ENCODE measurements at regions not wholly inside any gene's neighbourhood (a gene's known extent, or its start where the extent isn't known, plus 50 kb on each side); places are given as distances from the start of the nearest gene placed in this dataset.
"Not testable (repeated sequence)": the region's sequence is repeated elsewhere in the genome, so short reads cannot be mapped to it uniquely, and the experiment has no call there.

- no CpG with 5 or more reads among the region's 2 CpGs for WGBS (ENCODE audit: low lambda C conversion rate)
- POLR2A ChIA-PET, CTCF ChIA-PET: not testable (repeated sequence)
Measured at GRCh38 chr5:176018598-176018997, 50.5 kb upstream of the THOC3 start.

GRCh38 chr5:176020852-176021251 lies 52.7 kb upstream of the THOC3 start:
- H2AFZ ChIP-seq (ENCODE audit: low read depth); H3K4me3 ChIP-seq (ENCODE audit: low read depth in 2 of 2, low read length in 1 of 2); H3K4me2 ChIP-seq; H3K4me1 ChIP-seq (ENCODE audit: control insufficient read depth in 1 of 2, insufficient read depth in 2 of 2, low read depth in 1 of 2, low read length in 1 of 2); H3K9me2 ChIP-seq; H4K20me1 ChIP-seq (ENCODE audit: insufficient read depth); POLR2A ChIA-PET; H3K27me3 ChIP-seq (ENCODE audit: insufficient read depth); H3F3A ChIP-seq (replicated peaks; ENCODE audit: insufficient read depth); H3K9me3 ChIP-seq; H3K27ac ChIP-seq (ENCODE audit: low read depth in 2 of 2, low read length in 1 of 2); H3K36me3 ChIP-seq (replicated peaks in 1 of 2; ENCODE audit: control insufficient read depth in 1 of 2, insufficient read depth in 2 of 2, low read length in 1 of 2); H3K79me2 ChIP-seq (ENCODE audit: insufficient read depth); CTCF ChIA-PET; DNase-seq; H3K9ac ChIP-seq: not testable (repeated sequence)
- 0% methylated on average over 1 of the region's 4 CpGs for WGBS (ENCODE audit: low lambda C conversion rate)

More at GRCh38 chr5:176018598-176018997, 50.5 kb upstream of the THOC3 start:
- H3K9ac ChIP-seq; H4K20me1 ChIP-seq (ENCODE audit: insufficient read depth); H3K9me3 ChIP-seq; H3K27ac ChIP-seq (ENCODE audit: low read depth in 2 of 2, low read length in 1 of 2); DNase-seq; H3K36me3 ChIP-seq (replicated peaks in 1 of 2; ENCODE audit: control insufficient read depth in 1 of 2, insufficient read depth in 2 of 2, low read length in 1 of 2); H3K9me2 ChIP-seq; H3K79me2 ChIP-seq (ENCODE audit: insufficient read depth); H3K4me1 ChIP-seq (ENCODE audit: control insufficient read depth in 1 of 2, insufficient read depth in 2 of 2, low read depth in 1 of 2, low read length in 1 of 2); H3K27me3 ChIP-seq (ENCODE audit: insufficient read depth); H3K4me3 ChIP-seq (ENCODE audit: low read depth in 2 of 2, low read length in 1 of 2); H3F3A ChIP-seq (replicated peaks; ENCODE audit: insufficient read depth); H2AFZ ChIP-seq (ENCODE audit: low read depth); H3K4me2 ChIP-seq: not testable (repeated sequence)

- H3K9ac ChIP-seq; H3K27me3 ChIP-seq (ENCODE audit: insufficient read depth); H3K9me3 ChIP-seq; H4K20me1 ChIP-seq (ENCODE audit: insufficient read depth); H3K79me2 ChIP-seq (ENCODE audit: insufficient read depth); H3K9me2 ChIP-seq; H3F3A ChIP-seq (replicated peaks; ENCODE audit: insufficient read depth); H3K4me3 ChIP-seq (ENCODE audit: low read depth in 2 of 2, low read length in 1 of 2); POLR2A ChIA-PET; H3K36me3 ChIP-seq (replicated peaks in 1 of 2; ENCODE audit: control insufficient read depth in 1 of 2, insufficient read depth in 2 of 2, low read length in 1 of 2); H3K4me1 ChIP-seq (ENCODE audit: control insufficient read depth in 1 of 2, insufficient read depth in 2 of 2, low read depth in 1 of 2, low read length in 1 of 2); H3K4me2 ChIP-seq; CTCF ChIA-PET; H2AFZ ChIP-seq (ENCODE audit: low read depth); H3K27ac ChIP-seq (ENCODE audit: low read depth in 2 of 2, low read length in 1 of 2); DNase-seq: not testable (repeated sequence)
- WGBS (ENCODE audit: low lambda C conversion rate): 51% methylated on average over 4 of the region's 5 CpGs
Measured at GRCh38 chr5:176023535-176023934, 55.4 kb upstream of the THOC3 start.

DNA sequence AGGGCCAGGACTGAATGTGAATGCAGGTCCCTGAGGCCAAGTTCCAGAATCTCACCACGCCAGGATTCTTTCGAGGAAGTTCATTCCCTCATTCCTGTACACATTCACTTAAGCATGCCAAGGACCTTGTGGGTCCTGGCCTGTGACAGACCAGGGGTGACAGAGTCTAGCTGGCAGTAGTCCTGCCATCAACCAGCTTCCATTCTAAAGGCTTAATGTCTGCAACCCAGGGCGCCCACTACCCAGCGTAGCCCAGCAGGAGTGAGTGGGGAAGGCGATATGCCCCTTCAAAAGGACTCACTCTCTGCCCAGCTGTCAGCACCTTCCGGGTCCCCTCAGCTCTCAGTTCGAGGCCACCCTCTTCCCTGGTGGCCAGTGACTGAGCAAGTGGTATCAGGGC lies 61.3 kb upstream of the THOC3 start:
- H3K27ac ChIP-seq (ENCODE audit: low read depth in 2 of 2, low read length in 1 of 2); H3F3A ChIP-seq (replicated peaks; ENCODE audit: insufficient read depth); CTCF ChIA-PET; H3K27me3 ChIP-seq (ENCODE audit: insufficient read depth); H3K9me3 ChIP-seq; H3K9ac ChIP-seq; H2AFZ ChIP-seq (ENCODE audit: low read depth); H3K4me3 ChIP-seq (ENCODE audit: low read depth in 2 of 2, low read length in 1 of 2); POLR2A ChIA-PET; DNase-seq; H3K36me3 ChIP-seq (replicated peaks in 1 of 2; ENCODE audit: control insufficient read depth in 1 of 2, insufficient read depth in 2 of 2, low read length in 1 of 2); H3K79me2 ChIP-seq (ENCODE audit: insufficient read depth); H4K20me1 ChIP-seq (ENCODE audit: insufficient read depth); H3K4me2 ChIP-seq; H3K4me1 ChIP-seq (ENCODE audit: control insufficient read depth in 1 of 2, insufficient read depth in 2 of 2, low read depth in 1 of 2, low read length in 1 of 2); H3K9me2 ChIP-seq: not testable (repeated sequence)
- 64% methylated on average over 3 of the region's 7 CpGs for WGBS (ENCODE audit: low lambda C conversion rate)

GRCh38 chr5:176030361-176031117 lies 62.4 kb upstream of the THOC3 start:
- H2AFZ ChIP-seq (ENCODE audit: low read depth); H3K27me3 ChIP-seq (ENCODE audit: insufficient read depth); CTCF ChIA-PET; H3K9ac ChIP-seq; H3K79me2 ChIP-seq (ENCODE audit: insufficient read depth); H4K20me1 ChIP-seq (ENCODE audit: insufficient read depth); H3K4me1 ChIP-seq (ENCODE audit: control insufficient read depth in 1 of 2, insufficient read depth in 2 of 2, low read depth in 1 of 2, low read length in 1 of 2); H3K36me3 ChIP-seq (replicated peaks in 1 of 2; ENCODE audit: control insufficient read depth in 1 of 2, insufficient read depth in 2 of 2, low read length in 1 of 2); H3K9me2 ChIP-seq; H3K27ac ChIP-seq (ENCODE audit: low read depth in 2 of 2, low read length in 1 of 2); H3K9me3 ChIP-seq; H3K4me2 ChIP-seq; POLR2A ChIA-PET; DNase-seq; H3K4me3 ChIP-seq (ENCODE audit: low read depth in 2 of 2, low read length in 1 of 2); H3F3A ChIP-seq (replicated peaks; ENCODE audit: insufficient read depth): not testable (repeated sequence)
- 24% methylated on average over 4 of the region's 6 CpGs for WGBS (ENCODE audit: low lambda C conversion rate)

GRCh38 chr5:176031118-176031510 lies 63.0 kb upstream of the THOC3 start:
- DNase-seq; H3K9ac ChIP-seq; H4K20me1 ChIP-seq (ENCODE audit: insufficient read depth); H3K27ac ChIP-seq (ENCODE audit: low read depth in 2 of 2, low read length in 1 of 2); H2AFZ ChIP-seq (ENCODE audit: low read depth); H3K4me1 ChIP-seq (ENCODE audit: control insufficient read depth in 1 of 2, insufficient read depth in 2 of 2, low read depth in 1 of 2, low read length in 1 of 2); H3F3A ChIP-seq (replicated peaks; ENCODE audit: insufficient read depth); H3K27me3 ChIP-seq (ENCODE audit: insufficient read depth); H3K4me3 ChIP-seq (ENCODE audit: low read depth in 2 of 2, low read length in 1 of 2); H3K79me2 ChIP-seq (ENCODE audit: insufficient read depth); CTCF ChIA-PET; H3K9me3 ChIP-seq; H3K9me2 ChIP-seq; POLR2A ChIA-PET; H3K36me3 ChIP-seq (replicated peaks in 1 of 2; ENCODE audit: control insufficient read depth in 1 of 2, insufficient read depth in 2 of 2, low read length in 1 of 2); H3K4me2 ChIP-seq: not testable (repeated sequence)
- no CpG with 5 or more reads among the region's 3 CpGs for WGBS (ENCODE audit: low lambda C conversion rate)

DNA sequence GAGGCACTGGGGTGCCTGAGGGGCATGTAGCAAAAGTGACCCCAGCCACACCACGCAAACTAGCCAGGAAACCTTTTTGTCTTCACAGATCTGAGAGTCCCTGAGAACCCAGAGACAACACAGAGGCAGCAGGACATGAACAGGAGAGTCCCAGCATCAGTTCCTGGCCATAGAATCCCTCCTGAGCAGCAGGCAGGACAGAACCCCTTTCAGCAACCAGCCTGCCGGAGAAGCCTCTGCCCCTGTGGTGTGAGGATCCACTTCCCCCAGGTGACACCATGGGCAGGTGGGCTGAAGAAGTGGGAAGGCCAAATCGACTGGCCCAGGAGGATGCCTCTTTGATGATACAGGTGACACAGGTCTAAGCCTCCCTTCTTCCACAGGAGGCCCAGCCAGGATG lies 65.1 kb upstream of the THOC3 start:
- CTCF ChIA-PET; H3K36me3 ChIP-seq (replicated peaks in 1 of 2; ENCODE audit: control insufficient read depth in 1 of 2, insufficient read depth in 2 of 2, low read length in 1 of 2); H3K9me2 ChIP-seq; DNase-seq; POLR2A ChIA-PET; H3K4me2 ChIP-seq; H3F3A ChIP-seq (replicated peaks; ENCODE audit: insufficient read depth); H4K20me1 ChIP-seq (ENCODE audit: insufficient read depth); H3K27me3 ChIP-seq (ENCODE audit: insufficient read depth); H3K9ac ChIP-seq; H3K79me2 ChIP-seq (ENCODE audit: insufficient read depth); H3K4me1 ChIP-seq (ENCODE audit: control insufficient read depth in 1 of 2, insufficient read depth in 2 of 2, low read depth in 1 of 2, low read length in 1 of 2); H3K27ac ChIP-seq (ENCODE audit: low read depth in 2 of 2, low read length in 1 of 2); H2AFZ ChIP-seq (ENCODE audit: low read depth); H3K9me3 ChIP-seq; H3K4me3 ChIP-seq (ENCODE audit: low read depth in 2 of 2, low read length in 1 of 2): not testable (repeated sequence)
- WGBS (ENCODE audit: low lambda C conversion rate): 38% methylated on average over 1 of the region's 3 CpGs
